D721Med (cell line): ENCODE measurements at regions not wholly inside any gene's neighbourhood (a gene's known extent, or its start where the extent isn't known, plus 50 kb on each side); places are given as distances from the start of the nearest gene placed in this dataset.

ENCODE experiments used
- DNase-seq: peaks from one replicate; pipeline ENCODE4 v3.0.0; 2011; ENCODE audit warnings: low spot score; ENCODE audit not compliant: insufficient read length
- FAIRE-seq: peaks from 2 replicates; lab custom pipeline; 2011; peaks lifted over from hg19 to GRCh38; lab: Jason Lieb, UNC
- CTCF ChIP-seq: IDR thresholded peaks from 2 replicates; pipeline ENCODE4 v1.5.1; 2012; ENCODE audit warnings: mild to moderate bottlenecking, control low read depth; ENCODE audit not compliant: insufficient read depth; ENCODE audit errors: missing control alignments

- no peak for FAIRE-seq
- no peak for TF ChIP-seq CTCF
- no peak for DNase-seq
Measured at GRCh38 chr1:219419065-219419464, 193.8 kb downstream of the ZC3H11B start.

- DNase-seq: no peak
- no peak for TF ChIP-seq CTCF
- no peak for FAIRE-seq
Measured at GRCh38 chr1:219417610-219418009, 195.3 kb downstream of the ZC3H11B start.

GRCh38 chr1:219416598-219417238 is 196.2 kb downstream of the ZC3H11B start:
- DNase-seq (no peak), FAIRE-seq (peak; percentile 93)
- peak; percentile 84 for TF ChIP-seq CTCF

GRCh38 chr1:219415915-219416314 is 197.0 kb downstream of the ZC3H11B start:
- no peak for TF ChIP-seq CTCF
- FAIRE-seq (no peak), DNase-seq (no peak)

- no peak for DNase-seq
- no peak for FAIRE-seq
- TF ChIP-seq CTCF: no peak
Measured at GRCh38 chr1:219415433-219415832, 197.5 kb downstream of the ZC3H11B start.

- no peak for FAIRE-seq
- no peak for TF ChIP-seq CTCF
- DNase-seq: no peak
Measured at GRCh38 chr1:219414250-219414649, 198.7 kb downstream of the ZC3H11B start.

- DNase-seq (no peak), FAIRE-seq (no peak)
- TF ChIP-seq CTCF: no peak
Measured at GRCh38 chr1:219413536-219413935, 199.4 kb downstream of the ZC3H11B start.
